PC-9 (cell line): ENCODE measurements at regions not wholly inside any gene's neighbourhood (a gene's known extent, or its start where the extent isn't known, plus 50 kb on each side); places are given as distances from the start of the nearest gene placed in this dataset.

Experiments used
- EZH2 ChIP-seq: fragments of 200-600 bp; sonication (generic); IDR thresholded peaks from 2 replicates; pipeline ENCODE4 v1.8.0; 2017; ENCODE audit warnings: antibody characterized with exemption, low read depth
- TF ChIP-seq, protein P1 (sequence below): fragments of 200-600 bp; sonication (generic); conservative IDR thresholded peaks from 2 replicates; pipeline ENCODE4 v1.6.1; 2017; ENCODE audit warnings: mixed run types, antibody characterized with exemption, mild to moderate bottlenecking, moderate library complexity

GRCh38 chr3:162641317-162641716 lies 1144.7 kb downstream of the OTOL1 start:
- TF ChIP-seq, protein P1, sequence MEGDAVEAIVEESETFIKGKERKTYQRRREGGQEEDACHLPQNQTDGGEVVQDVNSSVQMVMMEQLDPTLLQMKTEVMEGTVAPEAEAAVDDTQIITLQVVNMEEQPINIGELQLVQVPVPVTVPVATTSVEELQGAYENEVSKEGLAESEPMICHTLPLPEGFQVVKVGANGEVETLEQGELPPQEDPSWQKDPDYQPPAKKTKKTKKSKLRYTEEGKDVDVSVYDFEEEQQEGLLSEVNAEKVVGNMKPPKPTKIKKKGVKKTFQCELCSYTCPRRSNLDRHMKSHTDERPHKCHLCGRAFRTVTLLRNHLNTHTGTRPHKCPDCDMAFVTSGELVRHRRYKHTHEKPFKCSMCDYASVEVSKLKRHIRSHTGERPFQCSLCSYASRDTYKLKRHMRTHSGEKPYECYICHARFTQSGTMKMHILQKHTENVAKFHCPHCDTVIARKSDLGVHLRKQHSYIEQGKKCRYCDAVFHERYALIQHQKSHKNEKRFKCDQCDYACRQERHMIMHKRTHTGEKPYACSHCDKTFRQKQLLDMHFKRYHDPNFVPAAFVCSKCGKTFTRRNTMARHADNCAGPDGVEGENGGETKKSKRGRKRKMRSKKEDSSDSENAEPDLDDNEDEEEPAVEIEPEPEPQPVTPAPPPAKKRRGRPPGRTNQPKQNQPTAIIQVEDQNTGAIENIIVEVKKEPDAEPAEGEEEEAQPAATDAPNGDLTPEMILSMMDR = no peak
- no peak for TF ChIP-seq EZH2
